ENCODE measurements at regions not wholly inside any gene's neighbourhood (a gene's known extent, or its start where the extent isn't known, plus 50 kb on each side); places are given as distances from the start of the nearest gene placed in this dataset.

DNA sequence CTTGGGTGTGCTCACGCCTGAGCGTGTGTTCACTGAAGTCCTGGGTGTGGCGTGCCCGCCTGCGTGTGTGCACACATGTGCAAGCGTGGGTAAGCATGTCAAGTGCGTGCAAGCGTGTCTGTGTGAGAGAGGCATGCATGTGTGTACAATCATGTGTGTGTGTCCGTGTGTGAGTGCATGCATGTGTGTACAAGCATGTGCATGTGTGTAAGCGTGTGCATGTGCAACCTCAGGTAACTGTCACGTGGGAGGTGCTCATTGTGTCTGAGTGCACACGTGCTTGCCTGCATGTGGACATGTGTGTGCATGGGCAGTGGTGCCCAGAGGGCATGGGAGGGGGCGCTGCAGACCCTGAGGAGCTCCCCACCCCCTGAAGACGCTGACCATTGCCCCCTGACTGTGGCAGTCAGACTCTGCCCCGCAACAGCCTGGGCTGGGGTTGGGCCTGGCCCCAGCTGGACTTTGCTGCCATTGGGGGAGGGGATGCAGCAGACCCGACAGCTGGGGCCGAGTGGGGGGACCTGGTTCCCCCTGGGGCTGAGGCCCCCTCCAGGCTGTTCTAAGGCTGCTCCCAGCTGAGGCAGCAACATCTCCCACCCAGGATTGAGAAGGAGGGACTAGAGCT is 88.1 kb downstream of the UNCX start:
- no peak for DNase-seq (ENCODE audit: low read depth)

DNA sequence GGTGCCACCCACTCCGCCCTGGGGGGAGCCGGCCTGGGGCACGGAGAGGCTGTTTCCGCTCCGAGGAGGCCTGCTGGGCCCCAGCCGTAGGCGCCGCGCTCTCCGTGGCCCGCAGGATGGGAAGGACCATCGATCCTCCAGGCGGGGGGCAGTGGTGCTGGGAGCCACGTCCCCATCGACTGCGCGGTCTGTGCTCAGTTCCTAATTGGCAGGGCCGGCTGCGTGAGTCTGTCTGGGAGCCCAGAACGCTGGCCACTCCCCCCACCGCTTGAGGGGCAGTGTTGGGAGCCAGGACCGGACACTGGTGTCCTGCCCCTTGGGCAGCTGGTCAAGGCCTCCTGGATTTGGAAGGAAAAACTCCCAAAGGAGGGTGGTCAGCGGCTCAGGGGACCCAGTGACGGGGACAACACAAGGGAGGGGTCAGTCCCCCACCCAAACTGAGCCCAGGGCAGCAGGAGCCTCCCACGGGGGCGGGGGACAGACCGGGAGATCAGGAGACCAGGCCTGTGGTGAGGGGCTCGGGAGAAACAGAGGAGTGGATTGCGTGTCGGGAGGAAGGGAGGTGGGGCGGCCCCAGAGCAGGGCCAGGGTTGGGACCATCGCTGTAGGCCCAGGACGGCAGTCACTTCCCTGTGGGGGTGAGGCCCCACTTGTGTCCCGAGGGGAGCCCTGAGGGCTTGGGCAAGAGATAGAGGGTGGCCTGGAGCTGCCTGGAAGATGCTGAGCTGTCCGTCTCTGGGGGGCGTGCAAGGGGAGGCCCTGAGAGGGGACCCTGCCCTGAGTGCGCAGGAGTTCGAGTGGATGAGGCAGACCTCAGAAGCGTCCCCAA is 89.0 kb downstream of the UNCX start:
- DNase-seq (ENCODE audit: low read depth) = no peak

- no peak for DNase-seq (ENCODE audit: low read depth)
Observed at GRCh38 chr7:1322240-1323110, 89.8 kb downstream of the UNCX start.

DNA sequence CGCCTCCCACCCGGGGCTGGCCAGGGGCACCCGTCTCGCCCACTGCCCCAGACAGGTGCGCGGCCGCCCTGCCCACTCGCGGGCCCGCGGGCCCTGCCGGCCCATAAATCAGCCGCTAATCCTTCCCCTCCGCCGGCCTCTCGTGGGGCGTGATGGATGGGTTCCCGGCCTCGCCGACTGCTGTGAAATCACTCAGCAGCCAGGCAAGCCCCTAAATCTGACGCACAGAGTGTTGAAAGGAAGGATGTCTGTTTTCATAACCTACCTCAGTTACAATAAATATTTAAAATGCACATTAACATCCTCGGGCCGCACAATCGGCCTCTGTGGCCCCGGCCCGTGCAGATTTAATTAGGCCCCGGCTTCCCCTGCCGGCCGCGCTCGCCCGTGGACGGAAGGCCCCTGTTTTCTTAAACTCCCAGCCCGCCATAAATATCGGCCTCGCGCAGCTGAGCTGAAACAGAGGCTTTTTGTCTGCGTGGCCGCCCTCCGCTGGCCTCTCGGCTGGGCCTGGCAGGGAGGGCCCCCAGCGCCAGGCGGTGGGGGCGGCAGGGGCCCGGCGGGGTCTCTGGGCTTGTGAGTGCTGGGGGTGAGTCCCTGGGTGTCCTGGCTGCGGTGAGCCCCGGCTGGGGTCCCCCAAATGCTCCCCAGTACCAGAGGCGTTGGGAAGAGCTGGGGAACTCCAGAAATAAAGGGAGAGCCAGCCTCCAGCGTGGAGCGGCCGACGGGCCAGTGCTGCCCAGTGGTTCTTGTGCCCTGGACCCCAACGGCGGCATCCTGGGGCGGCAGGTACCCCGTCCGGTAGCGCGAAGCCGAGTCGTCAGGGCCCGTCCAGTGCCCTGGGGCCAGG is 90.7 kb downstream of the UNCX start:
- no peak for DNase-seq (ENCODE audit: low read depth)

GRCh38 chr7:1324028-1324900 is 91.6 kb downstream of the UNCX start:
- DNase-seq (ENCODE audit: low read depth) = no peak

DNA sequence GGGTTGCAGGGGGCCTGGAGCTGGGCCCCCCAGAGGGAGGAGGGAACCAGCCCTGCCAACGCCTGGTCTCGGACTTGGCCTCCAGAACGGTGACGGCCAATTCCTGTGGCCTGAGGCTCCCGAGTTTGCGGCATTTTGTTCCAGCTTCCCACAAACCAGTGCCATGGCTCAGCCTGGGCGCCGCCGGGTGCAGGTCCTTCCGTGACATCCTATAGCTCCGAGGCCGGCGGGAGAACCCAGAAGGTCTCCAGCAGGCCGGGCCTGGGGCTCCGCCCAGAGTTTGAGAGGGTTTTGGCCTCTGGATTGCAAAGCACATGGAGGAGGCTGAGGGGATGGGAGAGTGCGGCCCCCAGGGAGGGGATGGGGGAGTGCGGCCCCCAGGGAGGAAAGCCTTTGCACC is 92.6 kb downstream of the UNCX start:
- no peak for DNase-seq (ENCODE audit: low read depth)

GRCh38 chr7:1325646-1326510 is 93.2 kb downstream of the UNCX start:
- DNase-seq (ENCODE audit: low read depth) = no peak

GRCh38 chr7:1326511-1326785 is 93.8 kb downstream of the UNCX start:
- no peak for DNase-seq (ENCODE audit: low read depth)

GRCh38 chr7:1329261-1329660 is 96.6 kb downstream of the UNCX start:
- DNase-seq (ENCODE audit: low read depth) = no peak

- no peak for DNase-seq (ENCODE audit: low read depth)
Observed at GRCh38 chr7:1329966-1330800, 97.5 kb downstream of the UNCX start.

DNA sequence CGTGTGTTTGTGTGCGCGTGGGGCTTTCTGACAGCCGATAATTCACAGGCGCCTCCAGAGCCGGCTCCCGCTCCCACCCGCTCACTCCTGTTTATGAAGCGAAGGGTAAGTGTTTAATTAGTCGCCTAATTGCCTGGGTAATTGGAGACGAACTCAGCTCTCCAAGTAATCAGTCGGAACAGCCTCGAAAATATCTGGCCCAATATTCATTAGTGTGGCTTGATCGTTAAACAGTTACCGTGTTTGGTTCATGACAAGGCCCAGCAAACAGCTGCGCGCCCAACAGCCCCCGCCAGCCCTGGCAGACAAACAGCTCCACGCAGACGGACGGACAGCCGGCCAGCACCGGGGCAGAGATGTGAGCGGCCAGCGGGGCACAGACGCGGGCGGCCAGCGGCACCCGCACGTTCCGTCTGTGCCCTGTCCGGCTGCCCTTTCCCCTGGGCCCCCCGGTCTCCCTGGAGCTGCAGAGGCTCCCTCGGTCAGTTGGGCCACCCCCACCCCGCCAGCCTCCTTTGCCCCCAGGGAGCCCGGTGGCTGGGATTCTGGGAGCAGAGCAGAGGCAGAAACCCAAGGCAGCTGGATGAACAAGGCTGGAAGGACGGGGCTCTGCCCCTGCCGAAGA is 98.2 kb downstream of the UNCX start:
- no peak for DNase-seq (ENCODE audit: low read depth)

GRCh38 chr7:1331561-1332467 is 99.1 kb downstream of the UNCX start:
- DNase-seq (ENCODE audit: low read depth) = no peak

- DNase-seq (ENCODE audit: low read depth) = no peak
Observed at GRCh38 chr7:1336509-1336908, 103.8 kb downstream of the UNCX start.

DNA sequence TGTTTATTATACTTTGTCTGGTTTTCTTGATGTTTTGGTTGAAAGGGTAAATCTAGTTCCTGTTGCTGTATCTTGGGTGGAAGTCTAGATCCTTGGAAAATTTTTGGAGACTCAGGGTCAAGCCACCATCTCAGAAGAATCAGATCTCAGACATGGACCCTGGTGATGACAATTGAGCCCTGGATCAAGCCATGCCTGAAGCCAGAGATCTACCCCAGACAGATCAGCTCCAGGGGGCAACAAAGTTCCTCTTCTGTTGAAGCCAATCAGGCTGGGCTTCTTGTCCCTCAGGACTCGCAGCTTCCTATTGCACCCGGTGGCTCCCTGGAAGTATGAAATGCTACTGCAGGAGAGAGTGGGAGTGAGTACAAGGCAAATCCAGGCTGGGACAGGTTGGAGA is 106.9 kb downstream of the UNCX start:
- DNase-seq (ENCODE audit: low read depth) = no peak

DNA sequence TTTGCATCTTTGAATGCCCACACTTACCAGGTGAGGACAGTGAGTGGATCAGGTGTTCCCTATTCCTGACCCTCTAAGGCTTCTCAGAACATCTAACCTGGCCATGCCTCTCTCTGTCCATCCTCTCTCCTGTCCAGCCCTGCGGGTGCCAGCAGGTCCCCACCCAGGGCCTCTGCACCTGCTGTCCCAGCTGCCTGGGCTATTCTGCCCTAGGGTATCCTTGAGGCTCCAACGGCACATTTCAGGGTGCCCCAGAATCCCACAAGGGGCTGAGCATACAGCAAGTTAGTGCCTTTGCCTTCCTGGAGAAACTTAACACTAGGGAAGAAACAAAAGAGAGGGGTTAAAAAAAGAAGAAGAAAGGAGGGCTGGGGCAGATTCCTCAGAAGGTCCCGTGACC is 107.4 kb downstream of the UNCX start:
- no peak for DNase-seq (ENCODE audit: low read depth)

DNA sequence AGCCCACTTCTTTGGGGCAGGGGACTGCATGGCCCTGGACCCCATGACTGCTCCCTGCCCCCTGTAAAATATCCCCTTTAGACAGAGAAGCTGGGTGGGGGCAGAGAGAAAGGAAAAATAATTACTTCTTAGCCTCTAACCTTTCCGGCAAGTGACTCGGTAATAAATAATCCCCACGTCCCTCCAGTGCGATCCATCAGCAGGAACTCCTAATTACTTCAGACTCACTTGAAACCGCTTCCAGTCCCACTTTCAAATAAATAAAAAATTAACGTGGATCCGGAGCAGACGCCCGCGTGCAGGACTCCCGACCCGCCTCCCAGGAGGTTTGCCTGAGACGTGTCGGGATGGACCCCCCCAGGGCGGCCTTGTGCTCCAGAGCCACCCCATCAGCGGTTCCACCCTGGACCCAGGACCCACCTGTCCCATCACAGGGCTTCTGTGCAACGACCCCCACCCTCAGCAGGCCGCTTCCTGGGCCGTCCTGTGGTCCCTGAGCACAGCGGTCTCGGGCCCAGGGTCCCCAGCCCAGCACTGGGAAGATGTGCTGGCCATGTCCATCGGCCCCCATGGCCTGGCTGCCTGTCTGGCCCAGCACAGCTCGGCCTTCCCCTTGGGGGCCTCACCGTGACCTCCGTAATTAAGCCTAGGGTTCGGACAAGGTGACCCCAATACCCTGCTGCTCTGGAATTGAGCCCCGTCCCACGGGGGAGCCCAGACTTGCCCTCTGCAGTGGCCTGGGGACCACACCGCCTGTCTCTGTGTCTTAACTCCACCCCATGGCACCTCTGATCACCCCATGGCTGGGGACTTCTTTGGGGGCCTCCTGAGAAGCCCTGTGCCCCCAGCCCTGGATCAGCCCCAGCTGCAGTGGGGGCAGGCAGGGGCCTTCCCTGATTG is 108.0 kb downstream of the UNCX start:
- DNase-seq (ENCODE audit: low read depth) = no peak
